Peyer's patch (tissue), 4 donors: ENCODE measurements at regions not wholly inside any gene's neighbourhood (a gene's known extent, or its start where the extent isn't known, plus 50 kb on each side); places are given as distances from the start of the nearest gene placed in this dataset.

Experiments
- DNase-seq, 3 donors: peaks; one replicate each; pipeline ENCODE4 v3.0.0-alpha.2; 2017 to 2019
- H3K27ac ChIP-seq, 4 donors: fragments of 200-600 bp; sonication (generic); one replicate each; pipeline ENCODE4 v1.5.1; 2016 to 2019
- H3K27me3 ChIP-seq, 2 donors: fragments of 200-600 bp; sonication (generic); one replicate each; pipeline ENCODE4 v1.5.1; 2019
- H3K36me3 ChIP-seq, 3 donors: fragments of 200-600 bp; sonication (generic); one replicate each; pipeline ENCODE4 v1.5.1; 2016 to 2019
- H3K4me1 ChIP-seq, 4 donors: fragments of 200-600 bp; sonication (generic); one replicate each; pipeline ENCODE4 v1.5.1; 2016 to 2019
- H3K4me3 ChIP-seq, 4 donors: fragments of 200-600 bp; sonication (generic); 1 replicate in 3 of 4; 2 replicates in 1 of 4; pipeline ENCODE4 v1.5.1; 2016 to 2019; ENCODE audit warnings: mild to moderate bottlenecking in 1 of 4
- H3K9me3 ChIP-seq, 4 donors: fragments of 200-600 bp; sonication (generic); one replicate each; pipeline ENCODE4 v1.5.1; 2016 to 2019; ENCODE audit warnings: mild to moderate bottlenecking in 1 of 4
- CTCF ChIP-seq, 6 experiments: fragments of 450-650 bp in 4 of 6; fragments of 200-600 bp in 2 of 6; sonication (generic) in 1 of 6; IDR thresholded peaks; one replicate each; pipeline ENCODE4 v1.5.1; 2017 to 2019; ENCODE audit warnings: antibody characterized with exemption in 6 of 6, mild to moderate bottlenecking in 3 of 6, moderate library complexity in 1 of 6
- POLR2A ChIP-seq, 2 donors: fragments of 450-650 bp; IDR thresholded peaks; one replicate each; pipeline ENCODE4 v1.5.1; 2017; ENCODE audit warnings: antibody characterized with exemption in 2 of 2, mild to moderate bottlenecking in 2 of 2, moderate library complexity in 2 of 2

- TF ChIP-seq CTCF (IDR thresholded peaks at IDR 0.05) (no peak), POLR2A (IDR thresholded peaks at IDR 0.05) (no peak)
- no peak overlapping the region for H3K27ac ChIP-seq
These were observed 162.7 kb downstream of the ARL4C start for GRCh38 chr2:234334151-234334550.

GRCh38 chr2:234333168-234334130 lies 163.4 kb downstream of the ARL4C start:
- Histone ChIP-seq H3K4me3 (no peak overlapping the region), H3K4me1 (no peaks in the 10 kb centered on the region), H3K36me3 (no peaks in the 10 kb centered on the region), H3K27ac (no peak overlapping the region), H3K9me3 (no peaks in the 10 kb centered on the region), H3K27me3 (no peaks in the 10 kb centered on the region)
- TF ChIP-seq CTCF (IDR thresholded peaks at IDR 0.05) = no peak
- TF ChIP-seq POLR2A (IDR thresholded peaks at IDR 0.05) = no peak
- DNase-seq = no peak

More at GRCh38 chr2:234334151-234334550, 162.7 kb downstream of the ARL4C start:
- H3K4me1 ChIP-seq = no peaks in the 10 kb centered on the region
- no peaks in the 10 kb centered on the region for H3K27me3 ChIP-seq
- H3K4me3 ChIP-seq = no peak overlapping the region
- no peaks in the 10 kb centered on the region for H3K9me3 ChIP-seq
- H3K36me3 ChIP-seq = no peaks in the 10 kb centered on the region
- no peak for DNase-seq

- Histone ChIP-seq H3K4me1 (no peaks in the 10 kb centered on the region), H3K9me3 (no peaks in the 10 kb centered on the region), H3K36me3 (no peaks in the 10 kb centered on the region), H3K4me3 (no peak overlapping the region), H3K27ac (no peak overlapping the region), H3K27me3 (no peaks in the 10 kb centered on the region)
- TF ChIP-seq CTCF (IDR thresholded peaks at IDR 0.05) (no peak), POLR2A (IDR thresholded peaks at IDR 0.05) (no peak)
- DNase-seq = no peak
These were observed 164.9 kb downstream of the ARL4C start for GRCh38 chr2:234331966-234332365.

- H3K4me1 ChIP-seq = no peaks in the 10 kb centered on the region
- no peaks in the 10 kb centered on the region for H3K9me3 ChIP-seq
- no peaks in the 10 kb centered on the region for H3K27me3 ChIP-seq
- no peak overlapping the region for H3K4me3 ChIP-seq
- no peak overlapping the region for H3K27ac ChIP-seq
- DNase-seq = no peak
- H3K36me3 ChIP-seq = no peaks in the 10 kb centered on the region
- TF ChIP-seq CTCF (IDR thresholded peaks at IDR 0.05) = no peak
- TF ChIP-seq POLR2A (IDR thresholded peaks at IDR 0.05) = no peak
These were observed 165.3 kb downstream of the ARL4C start for GRCh38 chr2:234331566-234331965.

GRCh38 chr2:234330902-234331301 lies 166.0 kb downstream of the ARL4C start:
- TF ChIP-seq POLR2A (IDR thresholded peaks at IDR 0.05) (no peak), CTCF (IDR thresholded peaks at IDR 0.05) (no peak)
- H3K36me3 ChIP-seq = no peaks in the 10 kb centered on the region

More at GRCh38 chr2:234330902-234331301, 166.0 kb downstream of the ARL4C start:
- H3K4me1 ChIP-seq = no peaks in the 10 kb centered on the region
- no peaks in the 10 kb centered on the region for H3K9me3 ChIP-seq
- H3K4me3 ChIP-seq = no peak overlapping the region
- no peaks in the 10 kb centered on the region for H3K27me3 ChIP-seq
- no peak for DNase-seq
- no peak overlapping the region for H3K27ac ChIP-seq
